Neural crest cell (in vitro differentiated cells): ENCODE measurements at regions not wholly inside any gene's neighbourhood (a gene's known extent, or its start where the extent isn't known, plus 50 kb on each side); places are given as distances from the start of the nearest gene placed in this dataset.
A peak's percentile ranks its signal among the peaks of the same experiment; 100 is the strongest.

ENCODE experiments used
- DNase-seq: peaks from one replicate; pipeline ENCODE4 v3.0.0; 2021; ENCODE audit warnings: low read depth, mixed read lengths, low spot score
- H3K27ac Mint-ChIP-seq: one replicate; pipeline ENCODE4 v1.8.0; 2021; ENCODE audit warnings: mild to moderate bottlenecking, mixed read lengths; ENCODE audit not compliant: unreplicated experiment
- H3K27me3 Mint-ChIP-seq: 2 replicates; pipeline ENCODE4 v1.8.0; 2021; ENCODE audit warnings: low read depth, mild to moderate bottlenecking, mixed read lengths
- H3K36me3 Mint-ChIP-seq: 2 replicates; pipeline ENCODE4 v1.8.0; 2021; ENCODE audit warnings: low read depth, mild to moderate bottlenecking, mixed read lengths
- H3K4me1 Mint-ChIP-seq: 2 replicates; pipeline ENCODE4 v1.8.0; 2021; ENCODE audit warnings: mixed read lengths
- H3K4me3 Mint-ChIP-seq: one replicate; pipeline ENCODE4 v1.8.0; 2021; ENCODE audit warnings: mild to moderate bottlenecking, mixed read lengths
- H3K9me3 Mint-ChIP-seq: 2 replicates; pipeline ENCODE4 v1.8.0; 2021; ENCODE audit warnings: mixed read lengths
- CTCF ChIP-seq: fragments of 200-600 bp; sonication (generic); conservative IDR thresholded peaks from 2 replicates; pipeline ENCODE4 v1.5.0; 2021; ENCODE audit warnings: antibody characterized with exemption, mild to moderate bottlenecking

GRCh38 chr5:91535499-91535898, 152.4 kb upstream of the ARRDC3 start:
- H3K27me3 Mint-ChIP-seq, result no peaks in the 10 kb centered on the region
- no peak for TF ChIP-seq CTCF
- no peaks in the 10 kb centered on the region for H3K36me3 Mint-ChIP-seq
- peak overlapping the region; percentile 13 for H3K27ac Mint-ChIP-seq
- no peak overlapping the region for H3K4me3 Mint-ChIP-seq
- peaks cover 24% of the 10 kb centered on the region for H3K4me1 Mint-ChIP-seq
- H3K9me3 Mint-ChIP-seq, result no peaks in the 10 kb centered on the region
- no peak for DNase-seq

- no peaks in the 10 kb centered on the region for H3K36me3 Mint-ChIP-seq
- no peak overlapping the region for H3K27ac Mint-ChIP-seq
- no peak overlapping the region for H3K4me3 Mint-ChIP-seq
- no peak for DNase-seq
- peaks cover 1% of the 10 kb centered on the region for H3K9me3 Mint-ChIP-seq
- H3K27me3 Mint-ChIP-seq, result no peaks in the 10 kb centered on the region
- TF ChIP-seq CTCF, result no peak
- peaks cover 24% of the 10 kb centered on the region for H3K4me1 Mint-ChIP-seq
These were observed 151.2 kb upstream of the ARRDC3 start for GRCh38 chr5:91534332-91534731.

GRCh38 chr5:91532779-91533178, 149.7 kb upstream of the ARRDC3 start:
- Mint-ChIP-seq H3K27ac (no peak overlapping the region), H3K4me1 (peaks cover 24% of the 10 kb centered on the region), H3K9me3 (peaks cover 4% of the 10 kb centered on the region), H3K4me3 (no peak overlapping the region), H3K36me3 (no peaks in the 10 kb centered on the region), H3K27me3 (no peaks in the 10 kb centered on the region)
- DNase-seq, result no peak
- no peak for TF ChIP-seq CTCF

GRCh38 chr5:91532281-91532680, 149.2 kb upstream of the ARRDC3 start:
- Mint-ChIP-seq H3K36me3 (no peaks in the 10 kb centered on the region), H3K9me3 (peaks cover 4% of the 10 kb centered on the region), H3K4me1 (peaks cover 21% of the 10 kb centered on the region), H3K27me3 (no peaks in the 10 kb centered on the region), H3K27ac (no peak overlapping the region), H3K4me3 (no peak overlapping the region)
- DNase-seq, result no peak
- TF ChIP-seq CTCF, result no peak

- no peaks in the 10 kb centered on the region for H3K36me3 Mint-ChIP-seq
- no peak for DNase-seq
These were observed 145.7 kb upstream of the ARRDC3 start for GRCh38 chr5:91528831-91529230.

More at GRCh38 chr5:91528831-91529230, 145.7 kb upstream of the ARRDC3 start:
- no peak overlapping the region for H3K4me3 Mint-ChIP-seq
- peaks cover 3% of the 10 kb centered on the region for H3K4me1 Mint-ChIP-seq
- H3K9me3 Mint-ChIP-seq, result peaks cover 4% of the 10 kb centered on the region
- H3K27me3 Mint-ChIP-seq, result no peaks in the 10 kb centered on the region
- no peak for TF ChIP-seq CTCF
- H3K27ac Mint-ChIP-seq, result no peak overlapping the region
